ENCODE measurements at regions not wholly inside any gene's neighbourhood (a gene's known extent, or its start where the extent isn't known, plus 50 kb on each side); places are given as distances from the start of the nearest gene placed in this dataset.

- no TSS peak for BruUV-seq (replicated peaks)
- CTCF ChIA-PET: no interaction called here
These were observed 347.5 kb downstream of the MAFB start for GRCh38 chr20:40341561-40341960.

More at GRCh38 chr20:40341561-40341960, 347.5 kb downstream of the MAFB start:
- H2AFZ ChIP-seq (ENCODE audit: low read depth, low read length): no peak overlapping the region
- no peak overlapping the region for H3K4me2 ChIP-seq (ENCODE audit: insufficient read depth, low read length)
- DNase-seq (ENCODE audit: low read depth, low spot score) (no peak), FAIRE-seq (no peak)
- H4K20me1 ChIP-seq (replicated peaks; ENCODE audit: control insufficient read depth, extremely low read depth, insufficient read depth, low read length): no peaks in the 10 kb centered on the region
- H3K27ac ChIP-seq (ENCODE audit: insufficient read depth, low read depth, low read length): no peak overlapping the region
- no peak overlapping the region for H3K4me3 ChIP-seq (replicated peaks in 1 of 3; ENCODE audit: insufficient read depth in 1 of 3, low read depth in 1 of 3, low read length in 3 of 3)
- POLR2A ChIA-PET: no interaction called here
- intact Hi-C loops (cut with micrococcal nuclease): no loop called here
- peaks cover 0 to 1% of the 10 kb centered on the region in 2 experiments for H3K27me3 ChIP-seq (ENCODE audit: control insufficient read depth in 2 of 2, insufficient read depth in 2 of 2, low read length in 2 of 2)
- no peaks in the 10 kb centered on the region for H3K36me3 ChIP-seq (ENCODE audit: control insufficient read depth in 2 of 2, extremely low read depth in 1 of 2, insufficient read depth in 2 of 2, low read length in 2 of 2)
- dilution Hi-C loops (cut with MboI; ENCODE audit: extremely low pct_ligation_motif_present, low sequenced_read_pairs): no loop called here
- H3K9me1 ChIP-seq (replicated peaks; ENCODE audit: control insufficient read depth, extremely low read depth, insufficient read depth, low read length): no peaks in the 10 kb centered on the region
- H3K9me3 ChIP-seq (replicated peaks; ENCODE audit: control insufficient read depth, insufficient read depth, low read length): no peaks in the 10 kb centered on the region
- H3K4me1 ChIP-seq (ENCODE audit: control insufficient read depth, extremely low read depth, insufficient read depth, low read length): no peaks in the 10 kb centered on the region
- no peak overlapping the region for H3K9ac ChIP-seq (replicated peaks; ENCODE audit: extremely low read depth, insufficient read depth, low read length)
- no peaks in the 10 kb centered on the region for H3K79me2 ChIP-seq (ENCODE audit: control insufficient read depth, insufficient read depth, low read length)
- TF ChIP-seq POLR2A (IDR thresholded peaks at IDR 0.05; ENCODE audit: low read depth, low read length) (no peak), CTCF (IDR thresholded peaks at IDR 0.05; ENCODE audit: extremely low read depth in 1 of 2, insufficient read depth in 1 of 2, low read depth in 1 of 2, low read length in 2 of 2) (no peak), POLR2AphosphoS5 (IDR thresholded peaks at IDR 0.05; ENCODE audit: insufficient read depth, low read depth, low read length) (no peak), MAX (IDR thresholded peaks at IDR 0.05; ENCODE audit: insufficient read depth, insufficient read length) (no peak), JUN (IDR thresholded peaks at IDR 0.05; ENCODE audit: borderline replicate concordance, insufficient read depth, insufficient read length, low read depth) (no peak), GATA2 (IDR thresholded peaks at IDR 0.05; ENCODE audit: insufficient read depth, insufficient read length, low read depth, low read length) (no peak), MYC (IDR thresholded peaks at IDR 0.05; ENCODE audit: low read depth, low read length) (no peak), EZH2 (IDR thresholded peaks at IDR 0.05; ENCODE audit: borderline replicate concordance, low read depth, low read length, severe bottlenecking) (no peak), FOS (IDR thresholded peaks at IDR 0.05; ENCODE audit: borderline replicate concordance, insufficient read depth, low read length) (no peak)
